NCI-H2029 treated with DMSO at 0.1 percent for 48 hours (cell line): ENCODE measurements at regions not wholly inside any gene's neighbourhood (a gene's known extent, or its start where the extent isn't known, plus 50 kb on each side); places are given as distances from the start of the nearest gene placed in this dataset.
A peak's percentile ranks its signal among the peaks of the same experiment; 100 is the strongest.
"Not testable (repeated sequence)": the region's sequence is repeated elsewhere in the genome, so short reads cannot be mapped to it uniquely, and the experiment has no call there.

ENCODE experiments used
- DNase-seq: peaks from one replicate; lab custom pipeline; 2025; lab: John Stamatoyannopoulos, UW

DNA sequence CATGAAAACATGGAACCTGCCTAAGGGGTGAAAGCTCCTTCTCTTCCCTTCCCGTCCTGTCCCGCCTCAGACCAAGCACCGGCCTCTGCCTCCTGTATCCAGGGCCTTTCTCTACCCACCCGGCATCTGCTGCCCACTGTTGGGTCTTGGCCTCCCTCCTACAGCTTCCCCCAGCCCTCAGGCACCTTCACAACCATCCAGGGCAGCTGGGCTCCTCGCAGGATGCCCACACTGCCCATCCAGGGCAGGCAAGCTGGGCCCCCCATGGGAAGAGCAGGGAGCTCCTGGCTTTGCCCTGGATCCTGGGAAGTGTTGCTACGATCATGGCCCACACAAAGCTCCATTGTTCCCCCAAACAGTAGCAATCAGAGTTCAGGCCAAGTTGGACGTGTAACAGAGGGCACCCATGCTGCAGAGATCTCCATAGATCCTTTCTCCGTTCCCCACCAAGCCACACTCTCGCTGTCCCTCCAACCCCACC lies 206.6 kb downstream of the NDUFA10 start:
- no peak for DNase-seq

DNA sequence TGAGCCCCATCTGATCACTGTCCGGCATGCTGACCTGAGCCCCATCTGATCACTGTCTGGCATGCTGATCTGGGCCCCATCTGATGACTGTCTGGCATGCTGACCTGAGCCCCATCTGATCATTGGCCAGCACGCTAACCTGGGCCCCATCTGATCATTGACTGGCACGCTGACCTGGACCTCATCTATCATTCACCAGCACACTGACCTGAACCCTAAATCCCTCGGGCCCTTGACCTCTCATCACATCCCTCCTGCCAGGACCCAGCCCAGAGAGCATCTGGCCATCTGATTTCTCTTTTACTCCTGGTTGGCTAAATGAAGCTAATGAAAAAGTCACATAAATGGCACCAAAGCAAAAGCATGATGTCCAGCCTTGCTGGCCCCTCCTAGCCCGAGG lies 207.1 kb downstream of the NDUFA10 start:
- DNase-seq: no peak

- not testable (repeated sequence) for DNase-seq
Measured at GRCh38 chr2:239817468-239818031, 207.6 kb downstream of the NDUFA10 start.

DNA sequence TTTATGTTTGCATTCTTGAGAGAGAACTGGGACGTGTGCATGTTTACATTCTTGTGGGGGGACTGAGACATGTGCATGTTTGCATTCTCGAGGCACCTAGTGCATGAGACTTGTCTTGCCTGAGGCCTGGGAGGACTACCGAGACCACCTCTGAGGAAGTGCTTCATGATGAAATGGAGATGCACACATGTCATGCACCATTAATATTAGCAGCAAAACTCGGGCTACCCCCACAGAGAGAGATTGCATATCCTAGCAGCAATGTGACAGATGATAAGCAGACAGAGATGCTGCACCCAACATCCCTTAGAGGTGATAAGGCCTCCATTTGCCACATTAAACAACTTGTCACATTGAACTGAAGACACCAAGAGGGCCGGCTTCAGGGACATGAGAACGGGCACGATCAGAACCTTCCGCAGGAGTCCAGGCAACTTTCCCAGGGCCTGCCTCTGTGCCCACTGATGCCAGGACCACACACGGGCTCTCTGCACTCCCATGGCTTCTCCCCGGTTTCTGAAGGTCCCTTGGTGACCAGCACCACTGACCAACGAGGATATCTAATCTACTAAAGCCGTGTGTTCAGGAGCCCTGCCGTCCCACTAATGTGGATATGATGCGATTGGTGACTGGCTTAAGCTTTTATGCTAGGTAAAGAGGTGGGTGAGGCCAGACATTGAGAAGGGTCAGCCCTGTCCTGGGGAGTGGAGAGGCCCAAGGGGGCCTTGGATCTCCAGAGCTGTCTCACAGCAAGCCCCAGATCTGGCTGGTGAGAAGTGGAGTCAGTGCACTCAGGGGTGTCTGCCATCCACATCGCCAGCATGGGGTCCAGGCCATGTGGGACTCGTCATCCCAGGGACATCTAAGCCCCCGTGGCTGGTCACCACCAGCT lies 208.3 kb downstream of the NDUFA10 start:
- DNase-seq: no peak

- DNase-seq: no peak
Measured at GRCh38 chr2:239815671-239816070, 209.5 kb downstream of the NDUFA10 start.

DNA sequence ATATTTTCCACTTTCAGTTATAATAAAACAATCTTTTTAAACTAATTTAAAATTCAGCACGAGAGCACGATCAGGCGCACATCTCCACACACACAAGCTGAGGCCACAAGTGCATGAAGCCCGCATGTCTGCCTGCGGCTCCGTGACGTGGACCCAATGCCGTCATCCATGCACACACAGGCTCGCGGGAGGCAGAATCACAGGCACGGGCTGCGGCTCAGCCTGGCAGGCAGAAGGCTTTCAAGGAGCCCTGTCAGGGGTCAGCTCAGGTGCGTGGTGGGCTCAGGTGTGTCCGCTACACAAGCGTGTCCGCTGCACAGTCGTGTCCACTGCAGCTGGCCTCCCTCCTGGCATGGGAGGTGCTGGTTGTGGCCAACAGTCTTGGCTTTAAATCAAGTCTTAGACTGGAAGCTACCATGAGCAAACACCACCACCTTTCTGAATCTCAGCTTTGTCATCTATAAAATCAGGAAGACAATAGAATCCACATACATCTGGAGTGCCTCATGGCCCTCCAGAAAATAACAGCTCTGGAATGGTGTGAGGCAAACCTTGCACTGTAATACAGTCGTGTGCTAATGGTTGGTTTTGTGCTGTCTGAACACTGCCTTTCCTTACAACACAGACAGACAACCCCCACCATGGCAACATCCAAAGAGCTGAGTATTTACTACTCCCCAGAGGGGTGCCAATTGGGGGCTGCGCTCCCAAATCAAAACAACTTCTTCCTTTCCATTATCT lies 210.1 kb downstream of the NDUFA10 start:
- DNase-seq: peak; percentile 93

GRCh38 chr2:239814116-239814860 lies 210.9 kb downstream of the NDUFA10 start:
- peak; percentile 93 for DNase-seq

GRCh38 chr2:239813261-239814115 lies 211.7 kb downstream of the NDUFA10 start:
- no peak for DNase-seq

GRCh38 chr2:239811806-239812560 lies 213.2 kb downstream of the NDUFA10 start:
- no peak for DNase-seq

DNA sequence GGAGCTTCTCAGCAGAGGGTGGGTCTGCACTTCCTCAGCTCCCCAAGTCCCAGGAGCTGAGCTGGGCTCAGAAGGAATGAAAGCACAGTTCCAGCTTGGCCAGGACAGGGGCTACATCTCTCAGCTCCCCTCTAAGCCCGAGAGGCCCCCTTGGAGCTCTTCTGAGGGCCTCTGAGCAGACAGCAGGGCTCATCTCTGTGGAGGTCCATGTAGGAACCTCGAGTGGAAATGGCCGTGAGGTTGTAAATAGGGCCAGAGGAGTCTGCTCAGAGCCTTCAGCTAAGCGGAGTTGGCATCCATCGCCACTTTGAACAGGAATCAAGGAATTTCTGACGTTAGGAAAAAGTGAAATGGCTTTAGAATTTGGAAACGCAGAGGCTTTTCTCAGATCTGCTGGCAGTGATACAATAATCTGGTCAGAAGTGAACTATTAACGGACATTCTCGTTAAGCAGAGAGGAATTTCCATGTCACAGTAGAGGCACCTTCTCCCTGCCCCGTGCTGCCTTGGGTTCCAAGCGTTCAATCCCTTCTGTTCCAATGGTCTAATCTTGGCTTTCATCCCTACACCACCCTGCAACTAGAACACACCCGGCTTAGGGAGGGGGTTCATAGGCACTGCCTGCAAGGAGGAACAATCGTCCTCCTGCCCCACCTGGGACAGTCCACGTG lies 213.9 kb downstream of the NDUFA10 start:
- DNase-seq: no peak

GRCh38 chr2:239809391-239809790 lies 215.8 kb downstream of the NDUFA10 start:
- DNase-seq: no peak

GRCh38 chr2:239807568-239807967 lies 217.6 kb downstream of the NDUFA10 start:
- DNase-seq: no peak

- no peak for DNase-seq
Measured at GRCh38 chr2:239806758-239807434, 218.2 kb downstream of the NDUFA10 start.

GRCh38 chr2:239806276-239806675 lies 218.9 kb downstream of the NDUFA10 start:
- no peak for DNase-seq

- no peak for DNase-seq
Measured at GRCh38 chr2:239805414-239805813, 219.7 kb downstream of the NDUFA10 start.

GRCh38 chr2:239805043-239805329 lies 220.2 kb downstream of the NDUFA10 start:
- no peak for DNase-seq

GRCh38 chr2:239804161-239805042 lies 220.7 kb downstream of the NDUFA10 start:
- DNase-seq: no peak

- DNase-seq: no peak
Measured at GRCh38 chr2:239803766-239804115, 221.4 kb downstream of the NDUFA10 start.
